ENCODE measurements at regions not wholly inside any gene's neighbourhood (a gene's known extent, or its start where the extent isn't known, plus 50 kb on each side); places are given as distances from the start of the nearest gene placed in this dataset.
"Not testable (repeated sequence)": the region's sequence is repeated elsewhere in the genome, so short reads cannot be mapped to it uniquely, and the experiment has no call there.

DNA sequence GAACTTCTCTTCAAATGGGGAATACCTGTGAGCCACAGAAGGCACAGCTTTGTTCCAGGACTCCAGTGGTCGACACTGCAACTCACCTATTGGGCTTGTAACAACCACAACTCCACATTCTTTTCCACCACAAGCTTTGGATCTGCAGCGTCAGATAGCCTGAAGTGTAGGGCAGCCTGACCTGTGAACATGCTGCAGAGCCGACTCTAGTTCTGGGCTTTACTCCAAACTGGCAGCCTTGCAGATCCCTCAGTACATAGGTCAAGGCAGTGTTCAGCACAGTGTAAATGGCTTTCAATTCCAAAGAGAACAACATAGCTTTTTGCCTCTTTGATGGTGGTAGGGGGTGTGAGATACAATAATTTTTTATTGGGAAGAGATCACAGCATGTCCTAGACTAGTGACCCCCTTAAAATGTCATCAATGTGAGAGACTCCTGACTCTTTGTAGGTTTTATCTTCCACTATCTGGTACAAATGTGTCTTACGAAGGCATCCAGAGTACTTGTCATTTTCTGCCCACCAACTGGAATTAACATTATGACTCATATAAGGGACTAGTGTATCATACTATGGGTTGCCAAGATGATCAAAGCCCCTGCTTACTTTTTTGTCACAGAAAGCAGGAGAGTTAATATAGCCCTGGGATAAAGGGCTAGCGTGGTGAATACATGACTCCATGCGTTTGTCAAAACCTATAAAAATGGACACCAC, 149.8 kb downstream of the COPS8 start:
- Mint-ChIP-seq H3K27me3 (peaks cover 11% of the 10 kb centered on the region), H3K4me3 (ENCODE audit: low read depth) (no peak overlapping the region), H3K4me1 (ENCODE audit: low read depth) (no peaks in the 10 kb centered on the region), H3K27ac (no peak overlapping the region), H3K9me3 (ENCODE audit: low read depth) (peaks cover under 1% of the 10 kb centered on the region), H3K36me3 (ENCODE audit: insufficient read depth) (no peaks in the 10 kb centered on the region)
- TF ChIP-seq, protein P1, sequence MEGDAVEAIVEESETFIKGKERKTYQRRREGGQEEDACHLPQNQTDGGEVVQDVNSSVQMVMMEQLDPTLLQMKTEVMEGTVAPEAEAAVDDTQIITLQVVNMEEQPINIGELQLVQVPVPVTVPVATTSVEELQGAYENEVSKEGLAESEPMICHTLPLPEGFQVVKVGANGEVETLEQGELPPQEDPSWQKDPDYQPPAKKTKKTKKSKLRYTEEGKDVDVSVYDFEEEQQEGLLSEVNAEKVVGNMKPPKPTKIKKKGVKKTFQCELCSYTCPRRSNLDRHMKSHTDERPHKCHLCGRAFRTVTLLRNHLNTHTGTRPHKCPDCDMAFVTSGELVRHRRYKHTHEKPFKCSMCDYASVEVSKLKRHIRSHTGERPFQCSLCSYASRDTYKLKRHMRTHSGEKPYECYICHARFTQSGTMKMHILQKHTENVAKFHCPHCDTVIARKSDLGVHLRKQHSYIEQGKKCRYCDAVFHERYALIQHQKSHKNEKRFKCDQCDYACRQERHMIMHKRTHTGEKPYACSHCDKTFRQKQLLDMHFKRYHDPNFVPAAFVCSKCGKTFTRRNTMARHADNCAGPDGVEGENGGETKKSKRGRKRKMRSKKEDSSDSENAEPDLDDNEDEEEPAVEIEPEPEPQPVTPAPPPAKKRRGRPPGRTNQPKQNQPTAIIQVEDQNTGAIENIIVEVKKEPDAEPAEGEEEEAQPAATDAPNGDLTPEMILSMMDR (IDR thresholded peaks at IDR 0.05; ENCODE audit: unreplicated experiment), result no peak
- no peak for DNase-seq (ENCODE audit: low spot score, unreplicated experiment)

DNA sequence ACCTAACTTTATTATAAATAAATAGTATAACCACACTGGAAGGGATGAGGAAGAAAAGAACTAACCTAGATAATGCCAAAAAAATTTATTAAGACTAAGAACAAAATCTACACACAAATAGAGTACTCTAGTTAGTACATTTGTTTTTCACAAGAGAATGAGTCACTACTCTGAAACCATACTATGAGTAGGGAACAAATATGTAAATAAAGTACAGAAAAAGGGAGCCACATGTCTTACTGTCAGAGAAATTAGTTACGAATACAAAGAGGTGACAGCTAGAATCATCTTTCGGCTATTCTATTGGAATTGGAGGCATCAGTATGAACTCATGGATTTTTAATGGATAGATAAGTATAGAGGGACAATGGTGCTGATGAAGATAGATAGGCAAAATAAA, 150.5 kb downstream of the COPS8 start:
- no peaks in the 10 kb centered on the region for H3K36me3 Mint-ChIP-seq (ENCODE audit: insufficient read depth)
- H3K4me1 Mint-ChIP-seq (ENCODE audit: low read depth), result no peaks in the 10 kb centered on the region
- H3K4me3 Mint-ChIP-seq (ENCODE audit: low read depth), result no peak overlapping the region
- peaks cover 6% of the 10 kb centered on the region for H3K9me3 Mint-ChIP-seq (ENCODE audit: low read depth)
- TF ChIP-seq, protein P1 (IDR thresholded peaks at IDR 0.05; ENCODE audit: unreplicated experiment), result no peak
- H3K27me3 Mint-ChIP-seq, result peaks cover 11% of the 10 kb centered on the region
- H3K27ac Mint-ChIP-seq, result no peak overlapping the region
- DNase-seq (ENCODE audit: low spot score, unreplicated experiment), result no peak

DNA sequence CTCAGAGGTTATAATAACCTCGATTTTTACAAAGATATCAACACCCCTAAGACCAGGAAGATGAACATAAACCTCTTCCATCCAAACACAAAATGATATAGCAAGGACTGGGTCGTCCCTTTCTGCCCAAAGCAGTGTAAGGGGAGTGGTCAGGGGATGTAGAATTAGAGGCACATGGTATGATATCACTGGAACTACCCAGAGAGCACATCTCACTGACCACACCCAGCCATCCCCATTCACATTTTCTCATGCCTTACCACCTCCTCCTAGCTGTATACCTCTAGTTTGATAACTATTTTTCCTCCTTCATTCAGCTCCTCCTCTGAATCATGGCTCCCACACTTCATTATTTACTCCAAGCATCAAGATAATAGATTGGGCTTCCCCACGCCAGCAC, 152.6 kb downstream of the COPS8 start:
- no peak for DNase-seq (ENCODE audit: low spot score, unreplicated experiment)
- TF ChIP-seq, protein P1 (IDR thresholded peaks at IDR 0.05; ENCODE audit: unreplicated experiment), result no peak
- H3K9me3 Mint-ChIP-seq (ENCODE audit: low read depth), result peaks cover 17% of the 10 kb centered on the region
- no peak overlapping the region for H3K4me3 Mint-ChIP-seq (ENCODE audit: low read depth)
- H3K27me3 Mint-ChIP-seq, result peaks cover 8% of the 10 kb centered on the region
- no peak overlapping the region for H3K27ac Mint-ChIP-seq
- no peaks in the 10 kb centered on the region for H3K4me1 Mint-ChIP-seq (ENCODE audit: low read depth)
- H3K36me3 Mint-ChIP-seq (ENCODE audit: insufficient read depth), result no peaks in the 10 kb centered on the region

DNA sequence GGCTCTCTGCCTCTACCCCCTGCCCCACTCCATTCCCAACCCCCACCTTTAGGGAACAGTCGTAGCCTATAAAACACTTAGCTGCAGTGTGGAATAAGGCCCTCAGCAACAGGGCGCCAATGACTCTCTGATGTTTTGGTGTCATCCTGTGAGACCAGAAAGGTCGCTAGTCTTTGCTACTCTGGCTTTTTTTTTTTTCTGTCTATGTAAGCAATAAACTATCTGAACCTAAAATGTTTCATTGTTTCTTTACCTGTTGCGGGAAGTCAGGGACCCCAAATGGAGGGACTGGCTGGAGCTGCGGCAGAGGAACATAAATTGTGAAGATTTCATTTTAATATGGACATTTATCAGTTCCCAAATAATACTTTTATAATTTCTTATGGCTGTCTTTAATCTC, 154.6 kb downstream of the COPS8 start:
- H3K27me3 Mint-ChIP-seq, result peaks cover 5% of the 10 kb centered on the region
- no peak for DNase-seq (ENCODE audit: low spot score, unreplicated experiment)
- H3K36me3 Mint-ChIP-seq (ENCODE audit: insufficient read depth), result no peaks in the 10 kb centered on the region
- TF ChIP-seq, protein P1 (IDR thresholded peaks at IDR 0.05; ENCODE audit: unreplicated experiment), result no peak
- H3K4me3 Mint-ChIP-seq (ENCODE audit: low read depth), result no peak overlapping the region
- no peaks in the 10 kb centered on the region for H3K4me1 Mint-ChIP-seq (ENCODE audit: low read depth)
- peaks cover 19% of the 10 kb centered on the region for H3K9me3 Mint-ChIP-seq (ENCODE audit: low read depth)
- no peak overlapping the region for H3K27ac Mint-ChIP-seq

DNA sequence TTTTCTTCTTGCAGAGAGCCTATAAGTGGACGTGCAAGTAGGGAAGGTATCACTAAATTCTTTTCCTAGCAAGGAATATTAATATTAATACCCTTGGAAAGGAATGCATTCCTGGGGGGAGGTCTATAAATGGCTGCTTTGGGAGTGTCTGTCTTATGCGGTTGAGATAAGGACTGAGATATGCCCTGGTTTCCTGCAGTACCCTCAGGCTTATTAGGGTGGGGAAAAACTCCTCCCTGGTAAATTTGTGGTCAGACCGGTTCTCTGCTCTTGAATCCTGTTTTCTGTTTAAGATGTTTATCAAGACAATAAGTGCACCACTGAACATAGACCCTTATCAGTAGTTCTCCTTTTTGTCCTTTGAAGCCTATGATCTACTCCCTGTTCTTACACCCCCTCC, 155.2 kb downstream of the COPS8 start:
- H3K27ac Mint-ChIP-seq; DNase-seq (ENCODE audit: low spot score, unreplicated experiment); H3K27me3 Mint-ChIP-seq; H3K4me1 Mint-ChIP-seq (ENCODE audit: low read depth); H3K4me3 Mint-ChIP-seq (ENCODE audit: low read depth); H3K36me3 Mint-ChIP-seq (ENCODE audit: insufficient read depth): not testable (repeated sequence)
- peaks cover 19% of the 10 kb centered on the region for H3K9me3 Mint-ChIP-seq (ENCODE audit: low read depth)

DNA sequence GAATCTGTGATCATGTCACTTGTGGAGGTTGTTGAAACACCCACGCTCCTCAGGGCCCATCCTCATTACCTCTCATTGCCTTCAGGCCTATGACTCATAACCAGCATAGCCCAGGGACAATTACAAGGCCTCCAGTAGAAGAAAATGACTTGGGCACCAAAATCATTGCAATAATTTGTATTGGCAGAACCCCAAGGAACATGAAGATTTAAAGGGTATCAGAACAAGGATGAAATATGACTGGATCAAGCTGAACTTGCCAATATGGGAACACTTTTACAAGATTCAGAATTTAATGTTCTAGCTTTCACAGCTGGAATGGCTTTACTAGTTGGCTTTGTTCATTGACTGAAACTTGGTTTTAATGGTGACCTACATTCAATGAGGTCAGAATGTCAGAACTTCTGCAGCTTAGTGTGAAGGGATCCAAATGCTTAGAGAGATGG, 156.4 kb downstream of the COPS8 start:
- Mint-ChIP-seq H3K36me3 (ENCODE audit: insufficient read depth) (no peaks in the 10 kb centered on the region), H3K27ac (no peak overlapping the region), H3K27me3 (peaks cover 7% of the 10 kb centered on the region), H3K9me3 (ENCODE audit: low read depth) (peaks cover 19% of the 10 kb centered on the region), H3K4me1 (ENCODE audit: low read depth) (no peaks in the 10 kb centered on the region), H3K4me3 (ENCODE audit: low read depth) (no peak overlapping the region)
- TF ChIP-seq, protein P1 (IDR thresholded peaks at IDR 0.05; ENCODE audit: unreplicated experiment), result no peak
- no peak for DNase-seq (ENCODE audit: low spot score, unreplicated experiment)

Data from progenitor cell of endocrine pancreas (in vitro differentiated cells).